ENCODE measurements at regions not wholly inside any gene's neighbourhood (a gene's known extent, or its start where the extent isn't known, plus 50 kb on each side); places are given as distances from the start of the nearest gene placed in this dataset.

DNA sequence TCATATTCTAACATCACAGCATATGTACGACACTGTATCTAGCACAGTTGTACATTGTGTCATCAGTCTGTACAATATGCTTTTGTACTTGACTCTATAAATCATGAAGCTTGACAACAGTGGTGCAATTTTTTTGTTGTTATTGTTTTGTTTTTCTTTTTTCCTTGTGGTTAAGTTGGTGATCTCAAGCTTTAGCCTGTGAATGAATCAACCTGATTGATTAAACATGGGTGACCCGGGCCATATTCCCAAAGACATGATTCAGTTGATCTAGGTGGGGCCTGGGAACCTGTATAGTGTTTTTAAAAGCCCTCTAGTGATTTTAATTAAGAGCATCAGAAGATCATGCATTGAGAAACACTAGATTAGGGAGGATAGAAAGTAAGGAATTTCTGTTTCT, 101.8 kb upstream of the AADACL2 start:
- Mint-ChIP-seq H3K27ac (ENCODE audit: unreplicated experiment) (no peak overlapping the region), H3K4me1 (ENCODE audit: low read depth, unreplicated experiment) (peaks cover 23% of the 10 kb centered on the region), H3K4me3 (ENCODE audit: low read depth, unreplicated experiment) (no peak overlapping the region), H3K27me3 (ENCODE audit: unreplicated experiment) (no peaks in the 10 kb centered on the region), H3K36me3 (ENCODE audit: insufficient read depth, unreplicated experiment) (no peaks in the 10 kb centered on the region), H3K9me3 (ENCODE audit: low read depth, unreplicated experiment) (no peaks in the 10 kb centered on the region)
- no TSS peak for BruUV-seq (replicated peaks)
- no peak for DNase-seq
- CTCF ChIA-PET: interaction anchor here (0.5 to 0.6 kb wide), 3 partner anchors 125 to 638 kb away, joined by 3 to 6 read pairs (median 3); no protein-coding TSS in a partner anchor
- TF ChIP-seq, protein P1, sequence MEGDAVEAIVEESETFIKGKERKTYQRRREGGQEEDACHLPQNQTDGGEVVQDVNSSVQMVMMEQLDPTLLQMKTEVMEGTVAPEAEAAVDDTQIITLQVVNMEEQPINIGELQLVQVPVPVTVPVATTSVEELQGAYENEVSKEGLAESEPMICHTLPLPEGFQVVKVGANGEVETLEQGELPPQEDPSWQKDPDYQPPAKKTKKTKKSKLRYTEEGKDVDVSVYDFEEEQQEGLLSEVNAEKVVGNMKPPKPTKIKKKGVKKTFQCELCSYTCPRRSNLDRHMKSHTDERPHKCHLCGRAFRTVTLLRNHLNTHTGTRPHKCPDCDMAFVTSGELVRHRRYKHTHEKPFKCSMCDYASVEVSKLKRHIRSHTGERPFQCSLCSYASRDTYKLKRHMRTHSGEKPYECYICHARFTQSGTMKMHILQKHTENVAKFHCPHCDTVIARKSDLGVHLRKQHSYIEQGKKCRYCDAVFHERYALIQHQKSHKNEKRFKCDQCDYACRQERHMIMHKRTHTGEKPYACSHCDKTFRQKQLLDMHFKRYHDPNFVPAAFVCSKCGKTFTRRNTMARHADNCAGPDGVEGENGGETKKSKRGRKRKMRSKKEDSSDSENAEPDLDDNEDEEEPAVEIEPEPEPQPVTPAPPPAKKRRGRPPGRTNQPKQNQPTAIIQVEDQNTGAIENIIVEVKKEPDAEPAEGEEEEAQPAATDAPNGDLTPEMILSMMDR (IDR thresholded peaks at IDR 0.05; ENCODE audit: unreplicated experiment): no peak
- intact Hi-C loops (cut with micrococcal nuclease; ENCODE audit: unreplicated experiment): no loop called here

DNA sequence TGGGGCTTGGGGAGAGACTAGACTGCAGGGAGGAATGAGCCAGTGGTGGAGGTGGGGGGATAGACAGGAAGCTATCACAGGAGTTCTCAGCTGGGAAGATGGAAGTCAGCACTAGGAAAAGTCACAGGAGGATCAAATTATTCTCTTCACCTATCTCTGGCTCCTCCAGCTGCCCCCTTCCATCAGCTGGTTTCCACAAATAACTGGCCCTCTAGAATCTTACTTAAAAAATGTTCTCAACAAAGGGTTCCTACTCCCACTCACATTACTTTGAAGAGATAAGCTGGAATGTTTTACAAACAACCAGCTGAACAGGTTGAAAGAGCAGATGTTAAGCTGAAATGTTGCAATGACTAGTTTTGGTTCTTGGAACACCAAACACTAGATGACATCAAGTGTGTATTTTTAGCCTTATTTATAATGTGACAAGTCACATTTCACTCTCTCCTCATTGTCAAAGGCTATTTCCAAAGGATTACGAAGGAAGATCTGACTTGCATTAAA, 102.7 kb upstream of the AADACL2 start:
- H3K9me3 Mint-ChIP-seq (ENCODE audit: low read depth, unreplicated experiment): no peaks in the 10 kb centered on the region
- H3K4me1 Mint-ChIP-seq (ENCODE audit: low read depth, unreplicated experiment): peaks cover 23% of the 10 kb centered on the region
- H3K4me3 Mint-ChIP-seq (ENCODE audit: low read depth, unreplicated experiment): no peak overlapping the region
- CTCF ChIA-PET: interaction anchor here (0.6 kb wide), 1 partner anchor 303 kb away, joined by 4 read pairs; no protein-coding TSS in a partner anchor
- no peak overlapping the region for H3K27ac Mint-ChIP-seq (ENCODE audit: unreplicated experiment)
- TF ChIP-seq, protein P1 (IDR thresholded peaks at IDR 0.05; ENCODE audit: unreplicated experiment): no peak
- no peak for DNase-seq
- intact Hi-C loops (cut with micrococcal nuclease; ENCODE audit: unreplicated experiment): no loop called here
- H3K36me3 Mint-ChIP-seq (ENCODE audit: insufficient read depth, unreplicated experiment): no peaks in the 10 kb centered on the region
- BruUV-seq (replicated peaks): no TSS peak
- H3K27me3 Mint-ChIP-seq (ENCODE audit: unreplicated experiment): no peaks in the 10 kb centered on the region

DNA sequence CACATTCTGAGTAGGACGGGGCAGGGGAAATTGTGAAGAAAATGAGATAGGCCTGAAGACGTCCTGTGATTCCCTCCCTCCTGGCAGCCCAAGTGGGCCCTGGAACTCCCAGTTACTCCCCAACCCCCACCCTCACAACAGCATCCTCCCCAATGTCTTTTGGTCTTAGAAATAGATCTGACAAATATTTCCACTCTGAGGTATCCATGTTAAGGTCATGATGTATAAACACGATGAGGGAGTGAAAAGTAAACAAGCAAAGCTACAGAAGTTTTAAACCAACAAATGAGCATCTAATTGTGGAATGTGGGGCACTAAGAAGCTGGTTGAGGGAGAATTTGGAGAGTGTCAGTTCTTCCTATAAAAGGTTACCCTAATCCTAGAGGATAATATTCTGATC, 103.7 kb upstream of the AADACL2 start:
- no TSS peak for BruUV-seq (replicated peaks)
- DNase-seq: no peak
- no peak overlapping the region for H3K4me3 Mint-ChIP-seq (ENCODE audit: low read depth, unreplicated experiment)
- H3K9me3 Mint-ChIP-seq (ENCODE audit: low read depth, unreplicated experiment): no peaks in the 10 kb centered on the region
- H3K27ac Mint-ChIP-seq (ENCODE audit: unreplicated experiment): no peak overlapping the region
- no peaks in the 10 kb centered on the region for H3K36me3 Mint-ChIP-seq (ENCODE audit: insufficient read depth, unreplicated experiment)
- peaks cover 23% of the 10 kb centered on the region for H3K4me1 Mint-ChIP-seq (ENCODE audit: low read depth, unreplicated experiment)
- TF ChIP-seq, protein P1 (IDR thresholded peaks at IDR 0.05; ENCODE audit: unreplicated experiment): no peak
- no peaks in the 10 kb centered on the region for H3K27me3 Mint-ChIP-seq (ENCODE audit: unreplicated experiment)
- CTCF ChIA-PET: no interaction called here
- intact Hi-C loops (cut with micrococcal nuclease; ENCODE audit: unreplicated experiment): no loop called here

DNA sequence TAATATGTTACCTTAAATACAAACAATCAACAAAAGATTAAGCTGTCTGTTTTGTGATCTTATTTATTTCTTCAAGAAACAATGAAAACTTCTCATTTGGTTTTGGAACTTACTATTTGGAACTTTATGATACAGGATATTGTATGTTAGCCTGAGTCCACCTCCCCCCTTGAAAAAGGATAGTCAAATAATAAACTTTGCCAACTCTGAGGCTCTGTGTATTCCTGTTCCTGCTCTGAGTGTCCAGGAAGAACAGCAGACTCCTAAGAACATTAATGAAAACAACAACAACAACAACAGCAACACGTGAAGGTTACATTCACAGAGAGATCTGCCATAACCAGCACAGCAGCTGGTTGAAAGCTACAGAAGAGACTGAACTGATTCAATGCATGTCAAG, 108.1 kb upstream of the AADACL2 start:
- no peaks in the 10 kb centered on the region for H3K27me3 Mint-ChIP-seq (ENCODE audit: unreplicated experiment)
- H3K27ac Mint-ChIP-seq (ENCODE audit: unreplicated experiment): no peak overlapping the region
- H3K9me3 Mint-ChIP-seq (ENCODE audit: low read depth, unreplicated experiment): no peaks in the 10 kb centered on the region
- CTCF ChIA-PET: no interaction called here
- DNase-seq: no peak
- intact Hi-C loops (cut with micrococcal nuclease; ENCODE audit: unreplicated experiment): no loop called here
- H3K4me3 Mint-ChIP-seq (ENCODE audit: low read depth, unreplicated experiment): no peak overlapping the region
- BruUV-seq (replicated peaks): no TSS peak
- peaks cover 3% of the 10 kb centered on the region for H3K4me1 Mint-ChIP-seq (ENCODE audit: low read depth, unreplicated experiment)
- H3K36me3 Mint-ChIP-seq (ENCODE audit: insufficient read depth, unreplicated experiment): no peaks in the 10 kb centered on the region
- TF ChIP-seq, protein P1 (IDR thresholded peaks at IDR 0.05; ENCODE audit: unreplicated experiment): no peak

Measured in Calu3 (cell line).